MCF 10A (cell line): ENCODE measurements at regions not wholly inside any gene's neighbourhood (a gene's known extent, or its start where the extent isn't known, plus 50 kb on each side); places are given as distances from the start of the nearest gene placed in this dataset.
A peak's percentile ranks its signal among the peaks of the same experiment; 100 is the strongest.

Experiments
- BruUV-seq: library from RNA; stranded (reverse); fragments of 400-500 nt; replicated peaks from 2 replicates; lab custom pipeline; 2021; lab: Mats Ljungman, UMichigan
- CTCF ChIA-PET: fragments of 300-600 bp; sonication (Branson Sonifier 250); formaldehyde crosslinking; extraction: SDS; loops from one replicate; lab custom pipeline; 2021; ENCODE audit warnings: antibody characterized with exemption, inconsistent platforms; lab: Yijun Ruan, JAX
- POLR2A ChIA-PET: fragments of 300-600, 350-650 bp; sonication (Branson Sonifier 250); formaldehyde crosslinking; extraction: SDS; loops from one replicate; lab custom pipeline; 2020; ENCODE audit warnings: antibody characterized with exemption, inconsistent platforms; lab: Yijun Ruan, JAX
- DNase-seq: peaks from one replicate; pipeline ENCODE4 v3.0.0-alpha.2; 2018; ENCODE audit not compliant: unreplicated experiment
- H3K27ac Mint-ChIP-seq: one replicate; pipeline ENCODE4 v1.8.0; 2022; ENCODE audit warnings: mild to moderate bottlenecking, low read depth, mixed read lengths; ENCODE audit not compliant: unreplicated experiment
- H3K27me3 Mint-ChIP-seq: one replicate; pipeline ENCODE4 v1.8.0; 2022; ENCODE audit warnings: mixed read lengths; ENCODE audit not compliant: insufficient read depth, unreplicated experiment
- H3K36me3 Mint-ChIP-seq: one replicate; pipeline ENCODE4 v1.8.0; 2022; ENCODE audit warnings: mild to moderate bottlenecking, moderate library complexity, mixed read lengths; ENCODE audit not compliant: insufficient read depth, unreplicated experiment
- H3K4me1 Mint-ChIP-seq: one replicate; pipeline ENCODE4 v1.8.0; 2022; ENCODE audit warnings: mixed read lengths; ENCODE audit not compliant: insufficient read depth, unreplicated experiment
- H3K4me3 Mint-ChIP-seq: one replicate; pipeline ENCODE4 v1.8.0; 2022; ENCODE audit warnings: mild to moderate bottlenecking, moderate library complexity, mixed read lengths; ENCODE audit not compliant: unreplicated experiment
- H3K9me3 Mint-ChIP-seq: one replicate; pipeline ENCODE4 v1.8.0; 2022; ENCODE audit warnings: mixed read lengths; ENCODE audit not compliant: unreplicated experiment
- CTCF ChIP-seq: fragments of 200-600 bp; IDR thresholded peaks from one replicate; pipeline ENCODE4 v1.8.0; 2022; ENCODE audit warnings: antibody characterized with exemption, mild to moderate bottlenecking; ENCODE audit not compliant: unreplicated experiment
- intact Hi-C: fragments of 100-400 bp; cut with micrococcal nuclease; formaldehyde crosslinking; loops from 2 replicates; pipeline ENCODE4 v1.14.1; 2022

- Mint-ChIP-seq H3K4me3 (no peak overlapping the region), H3K9me3 (no peaks in the 10 kb centered on the region), H3K4me1 (no peaks in the 10 kb centered on the region), H3K36me3 (no peaks in the 10 kb centered on the region), H3K27me3 (no peaks in the 10 kb centered on the region), H3K27ac (no peak overlapping the region)
- DNase-seq, result no peak
- ChIA-PET CTCF (no interaction called here), POLR2A (no interaction called here)
- intact Hi-C loops, result no loop called here
- BruUV-seq, result no TSS peak
- no peak for TF ChIP-seq CTCF
Observed at GRCh38 chr3:44030285-44030684, 211.4 kb upstream of the TOPAZ1 start.

GRCh38 chr3:44030687-44031305 is 210.9 kb upstream of the TOPAZ1 start:
- CTCF ChIA-PET, result no interaction called here
- Mint-ChIP-seq H3K36me3 (no peaks in the 10 kb centered on the region), H3K9me3 (no peaks in the 10 kb centered on the region), H3K27ac (no peak overlapping the region), H3K4me1 (no peaks in the 10 kb centered on the region), H3K27me3 (no peaks in the 10 kb centered on the region), H3K4me3 (no peak overlapping the region)
- no TSS peak for BruUV-seq
- peak; percentile 13 for DNase-seq
- no peak for TF ChIP-seq CTCF
- intact Hi-C loops, result no loop called here
- POLR2A ChIA-PET, result no interaction called here

GRCh38 chr3:44031387-44032380 is 210.0 kb upstream of the TOPAZ1 start:
- no peaks in the 10 kb centered on the region for H3K36me3 Mint-ChIP-seq
- no peaks in the 10 kb centered on the region for H3K4me1 Mint-ChIP-seq
- no peak for DNase-seq
- no TSS peak for BruUV-seq
- intact Hi-C loops, result no loop called here
- ChIA-PET CTCF (no interaction called here), POLR2A (interaction anchor here (0.7 kb wide), 1 partner anchor 385 kb away, joined by 3 read pairs; no protein-coding TSS in a partner anchor)
- no peak for TF ChIP-seq CTCF
- H3K9me3 Mint-ChIP-seq, result no peaks in the 10 kb centered on the region
- H3K27ac Mint-ChIP-seq, result no peak overlapping the region
- H3K4me3 Mint-ChIP-seq, result no peak overlapping the region
- H3K27me3 Mint-ChIP-seq, result no peaks in the 10 kb centered on the region

GRCh38 chr3:44032487-44032886 is 209.2 kb upstream of the TOPAZ1 start:
- no peak for DNase-seq
- ChIA-PET POLR2A (interaction anchor here (0.7 kb wide), 1 partner anchor 384 kb away, joined by 3 read pairs; no protein-coding TSS in a partner anchor), CTCF (no interaction called here)
- no TSS peak for BruUV-seq
- H3K36me3 Mint-ChIP-seq, result no peaks in the 10 kb centered on the region
- H3K27me3 Mint-ChIP-seq, result no peaks in the 10 kb centered on the region
- H3K4me3 Mint-ChIP-seq, result no peak overlapping the region
- TF ChIP-seq CTCF, result no peak
- intact Hi-C loops, result no loop called here
- H3K9me3 Mint-ChIP-seq, result no peaks in the 10 kb centered on the region
- H3K4me1 Mint-ChIP-seq, result no peaks in the 10 kb centered on the region
- H3K27ac Mint-ChIP-seq, result no peak overlapping the region
